NCI-H748 treated with DMSO at 0.1 percent for 48 hours (cell line): ENCODE measurements at regions not wholly inside any gene's neighbourhood (a gene's known extent, or its start where the extent isn't known, plus 50 kb on each side); places are given as distances from the start of the nearest gene placed in this dataset.
A peak's percentile ranks its signal among the peaks of the same experiment; 100 is the strongest.
"Not testable (repeated sequence)": the region's sequence is repeated elsewhere in the genome, so short reads cannot be mapped to it uniquely, and the experiment has no call there.

Experiments used
- DNase-seq: peaks from one replicate; lab custom pipeline; 2025; lab: John Stamatoyannopoulos, UW

- DNase-seq = no peak
Observed at GRCh38 chr1:192418552-192419285, 101.9 kb downstream of the RGS21 start.

DNA sequence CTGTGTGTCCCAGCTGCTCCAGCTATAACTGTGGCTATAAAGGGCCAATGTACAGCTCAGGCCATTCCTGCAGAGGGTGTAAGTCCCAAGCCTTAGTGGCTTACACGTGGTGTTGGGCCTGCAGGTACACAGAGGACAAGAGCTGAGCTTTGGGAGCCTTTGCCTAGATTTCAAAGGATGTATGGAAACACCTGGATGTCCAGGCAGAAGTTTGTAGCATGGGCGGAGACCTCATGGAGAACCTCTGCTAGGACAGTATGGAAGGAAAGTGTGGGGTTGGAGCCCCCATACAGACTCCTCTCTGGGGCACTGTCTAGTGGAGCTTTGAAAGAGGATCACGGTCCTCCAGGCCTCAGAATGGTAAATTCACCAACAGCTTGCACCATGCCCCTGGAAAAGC is 113.9 kb downstream of the RGS21 start:
- no peak for DNase-seq

DNA sequence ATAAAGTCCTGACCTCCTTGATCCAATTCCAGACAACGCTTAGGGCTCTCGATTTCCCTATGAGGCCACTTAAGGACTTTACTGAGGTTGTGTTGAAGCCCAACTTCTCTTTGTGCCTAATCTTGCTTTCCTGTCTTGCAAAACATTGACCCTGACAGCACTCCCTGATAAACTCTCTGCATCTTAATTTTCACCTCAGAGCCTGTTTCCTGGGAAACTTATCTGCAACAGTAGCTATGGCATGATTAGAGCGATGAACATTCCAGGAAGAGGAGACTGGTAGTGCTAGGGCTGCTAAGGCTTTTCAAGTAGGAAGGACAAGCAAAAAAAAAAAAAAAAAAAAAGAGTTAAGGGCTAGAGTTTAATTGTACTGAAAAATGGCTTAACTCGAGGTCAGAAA is 118.9 kb downstream of the RGS21 start:
- DNase-seq = no peak

DNA sequence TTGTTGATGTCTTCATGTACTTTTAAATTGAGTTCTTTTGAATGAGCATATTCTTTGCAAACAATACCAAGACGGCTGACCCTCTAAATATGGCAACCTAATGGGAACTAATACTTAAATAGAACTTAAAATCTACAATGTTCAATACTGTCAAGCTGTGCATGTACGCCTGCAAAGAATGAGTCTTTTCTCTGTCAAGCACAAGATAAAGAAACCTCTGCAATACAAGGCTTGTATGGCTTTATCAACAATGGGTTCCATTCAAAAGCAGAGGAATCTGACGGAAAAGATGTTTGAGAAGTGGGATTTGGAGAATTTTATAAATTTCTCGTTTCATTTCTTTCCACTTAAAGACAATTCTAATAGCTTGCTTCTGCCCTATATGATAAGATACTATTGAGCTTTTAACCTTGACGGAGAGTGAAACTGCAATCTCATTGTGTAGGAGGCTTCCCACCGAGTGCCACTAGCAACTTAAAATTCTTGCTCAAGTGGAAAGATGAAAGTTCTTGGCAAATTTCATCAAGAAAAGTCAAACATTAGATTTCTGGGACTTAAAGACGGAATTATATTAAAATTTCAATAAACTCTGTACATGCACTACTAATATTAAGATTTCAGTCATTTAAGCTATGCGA is 119.8 kb downstream of the RGS21 start:
- DNase-seq = no peak

GRCh38 chr1:192438737-192439136 is 121.9 kb downstream of the RGS21 start:
- DNase-seq = no peak

GRCh38 chr1:192439373-192440025 is 122.7 kb downstream of the RGS21 start:
- no peak for DNase-seq

DNA sequence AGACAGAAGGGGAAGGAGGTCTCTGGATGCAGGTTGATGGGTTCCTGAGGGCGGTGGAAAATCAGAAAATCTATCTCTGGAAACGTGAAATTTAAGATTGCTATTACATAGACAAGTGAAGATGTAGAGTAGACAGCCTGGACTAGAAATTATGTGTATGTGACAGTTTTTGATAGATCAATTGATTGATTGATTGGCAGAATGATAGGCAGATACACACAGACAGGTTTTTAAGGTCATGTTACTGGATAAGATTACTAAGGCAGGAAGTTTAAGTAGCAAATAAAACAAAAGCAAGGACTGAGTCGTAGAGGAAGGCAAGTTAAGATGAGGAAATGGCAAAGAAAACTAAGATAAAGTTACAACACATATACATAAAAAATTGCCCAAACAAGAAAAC is 124.7 kb downstream of the RGS21 start:
- no peak for DNase-seq

DNA sequence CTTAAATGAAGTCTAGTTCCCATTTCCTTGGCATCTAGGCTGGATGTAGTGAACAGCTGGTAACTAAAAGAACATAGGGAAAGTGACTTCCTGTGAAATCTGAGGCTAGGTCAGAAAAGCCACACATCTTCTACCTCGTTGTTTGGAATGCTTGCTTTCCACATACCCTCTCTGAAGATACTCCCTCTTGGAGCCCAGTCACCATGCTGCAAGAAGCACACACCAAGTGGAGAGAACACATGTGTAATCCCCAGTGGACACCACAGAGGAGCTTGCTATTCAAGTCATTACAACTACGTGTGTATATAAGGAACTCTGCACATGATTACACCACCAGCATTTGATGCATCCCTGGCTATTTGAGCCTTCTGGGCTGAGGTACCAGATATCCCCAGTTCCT is 125.9 kb downstream of the RGS21 start:
- DNase-seq = no peak

GRCh38 chr1:192443616-192444015 is 126.8 kb downstream of the RGS21 start:
- no peak for DNase-seq

GRCh38 chr1:192445241-192445640 is 128.4 kb downstream of the RGS21 start:
- DNase-seq = no peak

DNA sequence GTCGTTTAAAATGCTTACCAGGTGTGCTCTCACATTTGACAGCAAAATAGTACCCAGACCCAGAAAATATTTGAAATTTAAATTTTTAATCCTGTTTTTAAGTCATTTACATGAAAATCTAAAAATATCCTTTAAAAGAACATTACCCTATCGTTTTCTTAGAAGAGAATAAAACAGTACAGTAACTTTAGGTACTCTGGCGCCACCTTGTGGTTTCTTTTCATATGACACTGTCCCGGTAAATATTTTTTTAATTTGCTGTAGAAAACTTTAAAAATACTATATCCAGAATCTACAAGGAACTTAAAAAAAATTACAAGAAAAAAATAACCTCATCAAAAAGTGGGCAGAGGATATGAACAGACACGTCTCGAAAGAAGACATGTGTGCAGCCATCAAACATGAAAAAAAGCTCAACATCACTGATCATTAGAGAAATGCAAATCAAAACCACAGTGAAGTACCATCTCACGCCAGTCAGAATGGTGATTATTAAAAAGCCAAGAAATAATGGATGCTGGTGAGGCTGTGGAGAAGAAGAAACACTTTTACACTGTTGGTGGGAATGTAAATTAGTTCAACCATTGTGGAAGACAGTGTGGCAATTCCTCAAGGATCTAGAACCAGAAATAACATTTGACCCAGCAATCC is 129.2 kb downstream of the RGS21 start:
- no peak for DNase-seq

- no peak for DNase-seq
Observed at GRCh38 chr1:192448026-192448578, 127.5 kb upstream of the RGS1 start.

GRCh38 chr1:192453360-192453992 is 122.1 kb upstream of the RGS1 start:
- no peak for DNase-seq

DNA sequence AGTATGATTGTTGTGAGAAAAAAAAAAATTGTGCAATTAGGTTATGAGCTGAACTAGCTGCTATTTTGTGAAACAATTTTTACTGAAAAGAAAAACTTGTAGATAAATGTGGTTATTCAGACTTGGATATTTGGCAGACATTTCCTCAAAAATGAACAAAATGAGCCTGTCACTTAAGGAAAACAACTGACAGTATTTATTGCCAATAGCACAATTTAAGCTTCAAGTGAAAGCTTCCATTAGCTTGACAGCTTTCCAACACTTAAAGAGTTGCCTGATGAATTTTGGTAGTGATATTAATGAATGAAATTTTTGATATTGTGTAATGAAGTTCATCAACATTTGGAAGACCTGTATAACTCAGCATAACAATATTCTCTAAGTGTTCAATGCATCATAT is 116.1 kb upstream of the RGS1 start:
- no peak for DNase-seq

DNA sequence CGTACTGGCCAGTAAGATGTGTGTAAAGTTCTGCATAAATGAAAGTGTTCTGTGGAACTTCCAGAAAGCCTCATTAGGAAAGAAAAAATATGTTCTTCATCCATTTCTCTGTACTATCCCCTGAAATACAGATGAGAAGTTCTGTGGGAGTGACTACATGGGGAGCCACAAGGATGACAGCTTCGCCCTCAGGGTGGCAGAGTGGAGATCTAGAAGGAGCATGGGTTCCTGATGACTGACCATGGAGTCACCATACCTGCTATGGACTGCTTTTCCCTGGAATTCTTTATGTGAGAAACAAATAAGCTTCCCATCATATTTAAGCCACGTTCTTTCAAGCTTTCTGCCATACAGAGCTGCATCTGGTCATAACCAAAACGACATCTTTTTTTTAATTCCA is 113.9 kb upstream of the RGS1 start:
- no peak for DNase-seq

DNA sequence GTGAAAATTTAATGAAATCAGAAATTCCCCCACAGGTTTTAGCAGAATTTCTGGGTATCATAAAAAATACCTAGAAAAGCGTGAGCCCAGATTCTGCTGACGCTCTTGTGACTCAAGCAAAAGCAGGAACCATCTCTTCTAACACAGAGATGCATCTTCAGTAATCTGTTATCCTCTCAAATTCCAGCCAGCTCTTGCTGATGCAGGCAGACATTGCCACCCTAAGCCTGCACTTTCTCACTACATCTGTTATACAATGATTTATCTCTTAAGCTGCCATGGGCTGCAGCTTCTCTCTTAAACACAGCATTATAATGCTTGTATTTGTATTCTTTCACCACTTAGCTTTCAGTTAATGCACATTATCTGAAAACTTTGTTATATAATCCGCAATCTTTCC is 113.0 kb upstream of the RGS1 start:
- no peak for DNase-seq

DNA sequence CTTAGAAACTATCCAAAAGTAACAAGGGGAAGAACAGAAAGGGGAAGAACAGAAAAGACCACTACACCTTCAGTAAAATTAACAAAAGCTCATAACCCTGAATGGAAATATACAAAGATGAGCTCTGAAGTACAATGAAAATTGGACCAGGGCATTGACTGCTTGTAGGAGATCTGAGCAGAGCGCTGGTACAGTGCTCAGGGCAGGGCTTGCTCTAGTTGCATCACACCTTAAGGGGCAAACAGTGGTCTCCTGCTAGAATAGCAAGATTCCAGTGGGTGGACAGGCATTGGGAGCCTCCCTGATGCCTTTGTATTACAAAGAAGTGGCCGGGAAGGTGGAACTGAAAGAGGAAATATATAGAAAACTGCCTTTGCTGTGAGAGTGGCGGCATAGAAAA is 111.9 kb upstream of the RGS1 start:
- DNase-seq = no peak

GRCh38 chr1:192465221-192465620 is 110.4 kb upstream of the RGS1 start:
- not testable (repeated sequence) for DNase-seq

DNA sequence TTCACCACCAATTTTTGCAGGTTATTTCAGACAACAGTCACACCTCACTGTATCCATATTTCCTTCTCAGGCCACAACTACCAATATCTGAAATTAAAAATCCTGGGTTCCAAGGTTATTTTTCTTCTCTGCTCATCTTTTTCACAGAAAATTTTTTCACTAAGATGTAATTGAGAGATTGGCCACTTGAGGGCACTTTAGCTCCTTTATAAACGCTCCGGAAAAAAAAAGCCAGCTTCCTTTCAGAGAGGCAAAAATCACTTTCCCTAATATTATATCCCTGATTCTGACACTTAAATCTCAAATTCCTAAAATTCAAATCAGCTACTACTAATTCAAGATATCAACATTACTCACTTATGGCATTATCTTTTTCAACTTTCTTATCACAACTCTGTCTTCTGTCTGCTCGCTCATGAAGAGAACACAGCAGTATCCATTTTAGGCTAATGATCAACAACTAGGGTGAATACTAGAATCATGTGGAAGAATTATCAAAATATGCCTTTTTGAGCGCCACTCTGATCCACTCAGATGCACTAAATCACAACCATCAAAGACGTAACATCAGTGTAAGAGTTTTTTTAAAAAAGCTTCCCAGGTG is 101.4 kb upstream of the RGS1 start:
- DNase-seq = peak; percentile 3

DNA sequence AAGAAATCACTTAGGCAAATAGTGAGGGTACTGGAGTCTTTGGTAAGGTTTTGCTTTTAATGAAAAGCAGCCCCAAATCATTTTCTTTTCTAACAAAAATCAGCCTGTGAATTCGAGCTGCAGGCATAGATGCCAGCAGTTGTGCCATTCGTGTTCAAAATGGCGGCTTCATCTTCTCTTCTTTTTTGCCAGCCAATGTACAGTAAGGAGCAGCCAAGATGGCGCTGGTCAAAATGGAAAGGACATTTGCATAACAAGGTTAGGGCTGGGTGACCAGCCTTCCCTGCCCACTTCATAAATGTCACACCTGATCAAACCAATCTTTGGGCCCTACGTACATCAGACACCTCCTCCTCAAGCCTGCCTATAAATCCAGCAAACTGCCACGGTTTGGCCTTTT is 100.2 kb upstream of the RGS1 start:
- no peak for DNase-seq

GRCh38 chr1:192475970-192476369 is 99.6 kb upstream of the RGS1 start:
- no peak for DNase-seq
